Neural progenitor cell (in vitro differentiated cells): ENCODE measurements at regions not wholly inside any gene's neighbourhood (a gene's known extent, or its start where the extent isn't known, plus 50 kb on each side); places are given as distances from the start of the nearest gene placed in this dataset.
A peak's percentile ranks its signal among the peaks of the same experiment; 100 is the strongest.

Experiments used
- DNase-seq: peaks from one replicate; pipeline ENCODE4 v3.0.0-alpha.2; 2016; ENCODE audit warnings: low spot score
- H2AFZ ChIP-seq: fragments of 200-600 bp; sonication (generic); replicated peaks from 2 replicates; pipeline ENCODE4 v1.6.1; 2016; ENCODE audit warnings: antibody characterized with exemption
- H3F3A ChIP-seq: fragments of 200-600 bp; sonication (generic); 2 replicates; pipeline ENCODE4 v1.6.1; 2016; ENCODE audit warnings: antibody characterized with exemption, low read depth
- H3K27ac ChIP-seq: fragments of 200-600 bp; sonication (generic); 2 replicates; pipeline ENCODE4 v1.5.1; 2016; ENCODE audit warnings: mild to moderate bottlenecking
- H3K27me3 ChIP-seq: fragments of 200-600 bp; sonication (generic); 2 replicates; pipeline ENCODE4 v1.6.1; 2016; ENCODE audit warnings: mild to moderate bottlenecking, moderate library complexity
- H3K36me3 ChIP-seq: fragments of 200-600 bp; sonication (generic); 2 replicates; pipeline ENCODE4 v1.5.1; 2016
- H3K4me1 ChIP-seq: fragments of 200-600 bp; sonication (generic); 2 replicates; pipeline ENCODE4 v1.6.1; 2016; ENCODE audit warnings: mixed run types
- H3K4me2 ChIP-seq: fragments of 200-600 bp; sonication (generic); 2 replicates; pipeline ENCODE4 v1.6.1; 2016
- H3K4me3 ChIP-seq: fragments of 200-600 bp; sonication (generic); 2 replicates; pipeline ENCODE4 v1.5.1; 2016
- H3K79me2 ChIP-seq: fragments of 200-600 bp; sonication (generic); 2 replicates; pipeline ENCODE4 v1.6.1; 2016; ENCODE audit warnings: low read depth
- H3K9ac ChIP-seq: fragments of 200-600 bp; sonication (generic); 2 replicates; pipeline ENCODE4 v1.6.1; 2016
- H3K9me3 ChIP-seq: fragments of 200-600 bp; sonication (generic); 2 replicates; pipeline ENCODE4 v1.5.1; 2016; ENCODE audit warnings: low read depth
- H4K20me1 ChIP-seq: fragments of 200-600 bp; sonication (generic); 2 replicates; pipeline ENCODE4 v1.6.1; 2016; ENCODE audit warnings: low read depth
- H3K27ac Mint-ChIP-seq: 3 replicates; pipeline ENCODE4 v1.8.0; 2021; ENCODE audit warnings: mixed read lengths
- H3K27me3 Mint-ChIP-seq: 2 replicates; pipeline ENCODE4 v1.8.0; 2022; ENCODE audit warnings: low read depth, mild to moderate bottlenecking, inconsistent platforms, moderate library complexity, mixed read lengths; ENCODE audit not compliant: insufficient read depth
- H3K36me3 Mint-ChIP-seq: 3 replicates; pipeline ENCODE4 v1.8.0; 2021; ENCODE audit warnings: mixed read lengths
- H3K4me1 Mint-ChIP-seq: 3 replicates; pipeline ENCODE4 v1.8.0; 2021; ENCODE audit warnings: mixed read lengths
- H3K4me3 Mint-ChIP-seq: 3 replicates; pipeline ENCODE4 v1.8.0; 2021; ENCODE audit warnings: mild to moderate bottlenecking, moderate library complexity, mixed read lengths
- H3K9me3 Mint-ChIP-seq: 3 replicates; pipeline ENCODE4 v1.8.0; 2020; ENCODE audit warnings: mixed read lengths
- EZH2 ChIP-seq: fragments of 200-600 bp; sonication (generic); IDR thresholded peaks from 2 replicates; pipeline ENCODE4 v1.6.1; 2017; ENCODE audit warnings: antibody characterized with exemption, mild to moderate bottlenecking, moderate library complexity
- EZH2phosphoT487 ChIP-seq: fragments of 200-600 bp; sonication (generic); IDR thresholded peaks from 2 replicates; pipeline ENCODE4 v1.6.1; 2017; ENCODE audit warnings: antibody characterized with exemption
- TF ChIP-seq, protein P1 (sequence below): fragments of 200-600 bp; sonication (generic); IDR thresholded peaks from 2 replicates; pipeline ENCODE4 v1.5.1; 2017; ENCODE audit warnings: antibody characterized with exemption, mild to moderate bottlenecking

DNA sequence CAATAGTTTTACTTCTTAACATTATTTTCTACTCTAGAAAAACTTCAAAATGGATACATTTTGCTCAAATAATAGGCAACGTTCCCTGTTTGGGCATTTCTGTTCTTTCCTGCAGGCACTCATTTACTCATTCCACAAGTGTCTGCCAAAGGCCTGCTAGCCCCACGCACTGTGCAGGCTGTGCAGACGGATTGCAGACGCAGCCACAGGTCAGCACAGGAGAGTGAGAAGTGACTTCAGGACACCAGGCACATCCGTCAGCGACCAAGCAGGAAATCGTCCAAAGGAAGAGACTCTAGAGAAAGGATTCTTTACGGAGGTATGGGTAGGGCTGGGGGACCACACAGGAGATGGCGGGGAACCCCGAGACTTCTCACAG lies 103.0 kb upstream of the AGAP1 start:
- H3K27me3 Mint-ChIP-seq = peaks cover 4% of the 10 kb centered on the region
- peak overlapping the region; percentile 48 for H3K27ac Mint-ChIP-seq
- H3K27me3 ChIP-seq = no peaks in the 10 kb centered on the region
- H3K4me3 ChIP-seq = no peak overlapping the region
- H3K4me2 ChIP-seq = no peak overlapping the region
- no peak overlapping the region for H3K9ac ChIP-seq
- no peaks in the 10 kb centered on the region for H4K20me1 ChIP-seq
- H3K36me3 Mint-ChIP-seq = no peaks in the 10 kb centered on the region
- no peaks in the 10 kb centered on the region for H3K4me1 ChIP-seq
- H3F3A ChIP-seq = no peaks in the 10 kb centered on the region
- no peaks in the 10 kb centered on the region for H3K9me3 ChIP-seq
- no peaks in the 10 kb centered on the region for H3K79me2 ChIP-seq
- TF ChIP-seq, protein P1, sequence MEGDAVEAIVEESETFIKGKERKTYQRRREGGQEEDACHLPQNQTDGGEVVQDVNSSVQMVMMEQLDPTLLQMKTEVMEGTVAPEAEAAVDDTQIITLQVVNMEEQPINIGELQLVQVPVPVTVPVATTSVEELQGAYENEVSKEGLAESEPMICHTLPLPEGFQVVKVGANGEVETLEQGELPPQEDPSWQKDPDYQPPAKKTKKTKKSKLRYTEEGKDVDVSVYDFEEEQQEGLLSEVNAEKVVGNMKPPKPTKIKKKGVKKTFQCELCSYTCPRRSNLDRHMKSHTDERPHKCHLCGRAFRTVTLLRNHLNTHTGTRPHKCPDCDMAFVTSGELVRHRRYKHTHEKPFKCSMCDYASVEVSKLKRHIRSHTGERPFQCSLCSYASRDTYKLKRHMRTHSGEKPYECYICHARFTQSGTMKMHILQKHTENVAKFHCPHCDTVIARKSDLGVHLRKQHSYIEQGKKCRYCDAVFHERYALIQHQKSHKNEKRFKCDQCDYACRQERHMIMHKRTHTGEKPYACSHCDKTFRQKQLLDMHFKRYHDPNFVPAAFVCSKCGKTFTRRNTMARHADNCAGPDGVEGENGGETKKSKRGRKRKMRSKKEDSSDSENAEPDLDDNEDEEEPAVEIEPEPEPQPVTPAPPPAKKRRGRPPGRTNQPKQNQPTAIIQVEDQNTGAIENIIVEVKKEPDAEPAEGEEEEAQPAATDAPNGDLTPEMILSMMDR = no peak
- TF ChIP-seq EZH2 = no peak
- TF ChIP-seq EZH2phosphoT487 = no peak
- no peaks in the 10 kb centered on the region for H3K36me3 ChIP-seq
- no peak for DNase-seq
- H3K27ac ChIP-seq = no peak overlapping the region
- peaks cover 9% of the 10 kb centered on the region for H3K9me3 Mint-ChIP-seq
- peaks cover 3% of the 10 kb centered on the region for H3K4me1 Mint-ChIP-seq
- H2AFZ ChIP-seq = no peak overlapping the region
- H3K4me3 Mint-ChIP-seq = peak overlapping the region; percentile 33

DNA sequence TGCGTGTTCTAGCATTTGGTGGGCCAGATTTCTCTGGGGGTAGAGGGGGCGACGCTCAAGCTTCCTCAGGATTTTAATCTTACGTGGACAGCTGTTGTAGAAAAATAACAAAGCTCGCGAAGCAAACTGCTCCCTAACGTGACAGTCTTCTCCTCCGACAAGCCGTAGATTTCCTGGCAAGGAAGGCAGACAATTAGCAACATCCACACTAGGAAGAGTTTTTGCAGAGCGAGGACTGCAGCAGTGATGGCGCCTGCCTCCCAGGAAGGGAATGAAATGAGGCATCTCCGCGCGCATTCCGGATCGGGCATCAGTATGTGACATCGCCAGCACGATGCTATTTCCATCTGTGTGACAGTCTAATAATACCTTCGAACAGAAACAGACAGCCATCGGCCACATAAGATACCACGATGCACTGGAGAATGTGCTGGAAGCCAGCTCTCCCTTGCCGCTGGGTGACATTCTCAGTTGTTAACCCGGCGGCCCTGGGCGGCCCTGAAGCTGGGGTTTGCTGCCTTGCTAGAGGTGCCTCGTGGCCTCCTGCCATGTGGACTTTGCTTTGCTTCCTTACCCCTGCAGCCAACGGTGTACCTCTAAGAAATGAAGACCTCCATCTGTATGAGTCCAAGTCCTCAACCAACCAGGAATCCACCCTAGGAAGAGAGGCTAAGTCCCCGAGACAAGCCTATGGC lies 101.8 kb upstream of the AGAP1 start:
- Mint-ChIP-seq H3K4me3 (no peak overlapping the region), H3K4me1 (peaks cover 3% of the 10 kb centered on the region)
- H3K79me2 ChIP-seq = no peaks in the 10 kb centered on the region

GRCh38 chr2:235394278-235394828 lies 99.5 kb upstream of the AGAP1 start:
- H2AFZ ChIP-seq = no peak overlapping the region
- Mint-ChIP-seq H3K36me3 (no peaks in the 10 kb centered on the region), H3K4me1 (peaks cover 3% of the 10 kb centered on the region), H3K27ac (no peak overlapping the region), H3K27me3 (peaks cover 4% of the 10 kb centered on the region), H3K9me3 (peaks cover 14% of the 10 kb centered on the region), H3K4me3 (no peak overlapping the region)
- no peak overlapping the region for H3K4me3 ChIP-seq
- no peak for TF ChIP-seq EZH2phosphoT487
- TF ChIP-seq, protein P1 = no peak
- TF ChIP-seq EZH2 = no peak
- no peaks in the 10 kb centered on the region for H3K36me3 ChIP-seq
- H3K79me2 ChIP-seq = no peaks in the 10 kb centered on the region
- no peak overlapping the region for H3K9ac ChIP-seq
- H3K27me3 ChIP-seq = no peaks in the 10 kb centered on the region
- H3K9me3 ChIP-seq = no peaks in the 10 kb centered on the region
- H3K27ac ChIP-seq = no peak overlapping the region
- no peak overlapping the region for H3K4me2 ChIP-seq
- no peaks in the 10 kb centered on the region for H3K4me1 ChIP-seq
- no peak for DNase-seq
- H3F3A ChIP-seq = no peaks in the 10 kb centered on the region
- H4K20me1 ChIP-seq = no peaks in the 10 kb centered on the region

More for the DNA sequence above, 101.8 kb upstream of the AGAP1 start:
- H3K9me3 Mint-ChIP-seq = peaks cover 9% of the 10 kb centered on the region
- no peaks in the 10 kb centered on the region for H3K36me3 ChIP-seq
- H3K27me3 Mint-ChIP-seq = peaks cover 4% of the 10 kb centered on the region
- H3F3A ChIP-seq = no peaks in the 10 kb centered on the region
- no peak overlapping the region for H3K4me3 ChIP-seq
- peak overlapping the region; percentile 61 for H3K27ac Mint-ChIP-seq
- no peak for DNase-seq
- H3K9ac ChIP-seq = no peak overlapping the region
- no peaks in the 10 kb centered on the region for H4K20me1 ChIP-seq
- H2AFZ ChIP-seq = no peak overlapping the region
- TF ChIP-seq EZH2 (no peak), EZH2phosphoT487 (no peak)
- TF ChIP-seq, protein P1 = no peak
- H3K27ac ChIP-seq = no peak overlapping the region
- H3K36me3 Mint-ChIP-seq = no peaks in the 10 kb centered on the region
- H3K9me3 ChIP-seq = no peaks in the 10 kb centered on the region
- no peaks in the 10 kb centered on the region for H3K27me3 ChIP-seq
- no peaks in the 10 kb centered on the region for H3K4me1 ChIP-seq
- H3K4me2 ChIP-seq = no peak overlapping the region
